Endothelial cell (in vitro differentiated cells): ENCODE measurements at regions not wholly inside any gene's neighbourhood (a gene's known extent, or its start where the extent isn't known, plus 50 kb on each side); places are given as distances from the start of the nearest gene placed in this dataset.

Source experiments
- DNase-seq: peaks from one replicate; pipeline ENCODE4 v3.0.0; 2021; ENCODE audit warnings: low spot score
- H3K27ac Mint-ChIP-seq: one replicate; pipeline ENCODE4 v1.8.0; 2021; ENCODE audit warnings: mixed read lengths, inconsistent platforms; ENCODE audit not compliant: unreplicated experiment
- H3K27me3 Mint-ChIP-seq: one replicate; pipeline ENCODE4 v1.8.0; 2021; ENCODE audit warnings: mild to moderate bottlenecking, moderate library complexity, mixed read lengths, inconsistent platforms; ENCODE audit not compliant: unreplicated experiment
- H3K36me3 Mint-ChIP-seq: one replicate; pipeline ENCODE4 v1.8.0; 2021; ENCODE audit warnings: mild to moderate bottlenecking, low read depth, mixed read lengths, inconsistent platforms; ENCODE audit not compliant: unreplicated experiment
- H3K4me1 Mint-ChIP-seq: one replicate; pipeline ENCODE4 v1.8.0; 2021; ENCODE audit warnings: mild to moderate bottlenecking, mixed read lengths, inconsistent platforms; ENCODE audit not compliant: unreplicated experiment
- H3K4me3 Mint-ChIP-seq: one replicate; pipeline ENCODE4 v1.8.0; 2021; ENCODE audit warnings: mild to moderate bottlenecking, mixed read lengths, inconsistent platforms; ENCODE audit not compliant: unreplicated experiment
- H3K9me3 Mint-ChIP-seq: one replicate; pipeline ENCODE4 v1.8.0; 2021; ENCODE audit warnings: mixed read lengths, inconsistent platforms; ENCODE audit not compliant: unreplicated experiment
- CTCF ChIP-seq: fragments of 200-600 bp; sonication (generic); IDR thresholded peaks from one replicate; pipeline ENCODE4 v1.5.0; 2021; ENCODE audit warnings: antibody characterized with exemption; ENCODE audit not compliant: unreplicated experiment

DNA sequence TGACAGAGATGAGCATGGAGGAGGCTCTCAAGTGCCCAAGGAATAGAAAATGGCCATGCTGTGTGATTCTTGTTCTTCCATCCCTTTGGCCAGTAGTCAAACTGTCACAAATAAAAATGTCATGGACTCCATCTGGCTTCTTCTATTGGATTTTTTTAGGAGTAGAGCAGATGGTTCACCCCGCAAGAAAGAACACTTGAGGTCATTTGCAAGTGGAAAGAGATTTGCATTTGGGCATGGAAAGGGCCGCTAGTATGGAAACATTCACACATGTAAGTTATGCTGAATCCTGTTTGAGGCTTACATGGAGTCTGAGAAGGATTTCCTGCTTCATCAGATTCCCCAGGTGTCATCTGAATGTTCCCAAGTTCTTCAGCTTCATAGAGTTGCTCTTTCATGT lies 53.1 kb upstream of the CFAP161 start:
- DNase-seq: no peak
- Mint-ChIP-seq H3K36me3 (no peaks in the 10 kb centered on the region), H3K4me1 (peaks cover 18% of the 10 kb centered on the region), H3K27me3 (peaks cover 2% of the 10 kb centered on the region), H3K9me3 (no peaks in the 10 kb centered on the region), H3K27ac (no peak overlapping the region), H3K4me3 (no peak overlapping the region)
- TF ChIP-seq CTCF: no peak

DNA sequence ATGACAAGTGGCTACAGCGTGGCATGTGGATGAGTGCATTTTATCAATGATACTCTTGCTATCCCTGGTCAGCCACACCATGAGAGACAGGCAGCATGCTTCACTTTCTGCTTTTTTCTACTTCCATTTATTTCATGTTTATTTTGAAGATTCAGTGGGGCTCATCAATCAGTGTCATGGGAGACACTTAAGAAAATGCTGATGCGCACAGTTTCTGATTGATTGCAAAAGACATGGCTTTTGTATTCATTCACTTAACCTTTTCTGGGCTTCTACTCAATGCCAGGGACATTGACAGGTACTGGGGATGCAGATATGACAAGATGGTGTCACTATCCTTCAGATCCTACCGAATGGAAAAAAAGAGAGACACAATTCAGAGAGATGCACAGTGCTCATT lies 50.9 kb upstream of the CFAP161 start:
- DNase-seq: no peak
- no peak overlapping the region for H3K4me3 Mint-ChIP-seq
- no peak overlapping the region for H3K27ac Mint-ChIP-seq
- H3K9me3 Mint-ChIP-seq: no peaks in the 10 kb centered on the region
- H3K36me3 Mint-ChIP-seq: no peaks in the 10 kb centered on the region
- peaks cover 33% of the 10 kb centered on the region for H3K4me1 Mint-ChIP-seq
- no peak for TF ChIP-seq CTCF
- no peaks in the 10 kb centered on the region for H3K27me3 Mint-ChIP-seq
